CD4-positive, alpha-beta T cell treated with Interleukin-6 for 4 hours (primary cell): ENCODE measurements at regions not wholly inside any gene's neighbourhood (a gene's known extent, or its start where the extent isn't known, plus 50 kb on each side); places are given as distances from the start of the nearest gene placed in this dataset.

ENCODE experiments used
- DNase-seq: peaks from one replicate; pipeline ENCODE4 v3.0.0-alpha.2; 2020; ENCODE audit warnings: mixed read lengths

DNA sequence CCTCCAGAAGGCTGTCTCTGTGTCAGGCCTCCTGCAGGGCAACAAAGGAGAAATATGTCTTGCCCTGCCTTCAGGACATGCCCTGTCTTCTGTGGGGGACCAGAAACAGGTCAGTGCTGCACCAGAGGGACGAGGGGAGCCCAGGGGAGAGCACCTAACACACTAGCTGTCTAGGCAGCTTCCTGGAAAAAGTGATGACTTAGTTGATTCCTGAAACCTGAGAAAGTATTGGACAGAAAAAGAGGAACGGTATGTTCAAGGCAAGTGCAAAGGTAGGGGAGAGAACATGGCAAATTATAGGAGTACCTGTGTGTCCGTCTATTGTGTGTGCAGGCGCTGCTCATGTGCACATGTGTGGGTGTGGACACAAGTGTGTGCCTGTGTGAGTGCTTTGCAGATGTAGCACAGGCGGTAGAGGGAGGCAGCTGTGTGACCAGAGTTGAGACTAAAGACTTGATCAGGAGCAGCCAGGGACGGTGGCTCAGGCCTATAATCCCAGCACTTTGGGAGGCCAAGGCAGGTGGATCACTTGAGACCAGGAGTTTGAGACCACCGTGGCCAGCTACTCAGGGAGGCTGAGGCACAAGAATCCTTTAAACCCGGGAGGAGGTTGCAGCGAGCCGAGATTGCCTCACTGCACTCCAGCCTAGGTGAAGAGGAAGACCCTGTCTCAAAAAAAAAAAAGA is 119.5 kb downstream of the GYPC start:
- no peak for DNase-seq

DNA sequence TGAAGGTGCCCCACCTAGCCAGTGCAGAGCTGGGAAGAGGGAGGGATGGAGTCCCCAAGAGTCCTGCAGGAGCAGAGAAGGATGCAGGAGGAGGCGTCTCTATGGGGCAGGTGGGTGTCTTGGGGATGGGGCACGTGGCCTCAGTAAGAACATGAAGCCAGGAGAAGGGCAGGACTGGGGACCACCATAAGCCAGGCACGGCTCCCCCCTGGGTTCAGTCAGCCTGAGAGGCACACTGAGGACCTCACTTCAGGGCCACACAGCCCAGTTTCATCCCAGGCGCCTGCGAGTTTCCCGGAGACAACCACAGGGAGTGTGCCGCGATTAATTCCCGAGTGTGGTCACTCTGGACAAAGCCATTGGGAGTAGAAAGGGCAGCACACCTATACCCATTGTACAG is 120.3 kb downstream of the GYPC start:
- peak; percentile 6 for DNase-seq

DNA sequence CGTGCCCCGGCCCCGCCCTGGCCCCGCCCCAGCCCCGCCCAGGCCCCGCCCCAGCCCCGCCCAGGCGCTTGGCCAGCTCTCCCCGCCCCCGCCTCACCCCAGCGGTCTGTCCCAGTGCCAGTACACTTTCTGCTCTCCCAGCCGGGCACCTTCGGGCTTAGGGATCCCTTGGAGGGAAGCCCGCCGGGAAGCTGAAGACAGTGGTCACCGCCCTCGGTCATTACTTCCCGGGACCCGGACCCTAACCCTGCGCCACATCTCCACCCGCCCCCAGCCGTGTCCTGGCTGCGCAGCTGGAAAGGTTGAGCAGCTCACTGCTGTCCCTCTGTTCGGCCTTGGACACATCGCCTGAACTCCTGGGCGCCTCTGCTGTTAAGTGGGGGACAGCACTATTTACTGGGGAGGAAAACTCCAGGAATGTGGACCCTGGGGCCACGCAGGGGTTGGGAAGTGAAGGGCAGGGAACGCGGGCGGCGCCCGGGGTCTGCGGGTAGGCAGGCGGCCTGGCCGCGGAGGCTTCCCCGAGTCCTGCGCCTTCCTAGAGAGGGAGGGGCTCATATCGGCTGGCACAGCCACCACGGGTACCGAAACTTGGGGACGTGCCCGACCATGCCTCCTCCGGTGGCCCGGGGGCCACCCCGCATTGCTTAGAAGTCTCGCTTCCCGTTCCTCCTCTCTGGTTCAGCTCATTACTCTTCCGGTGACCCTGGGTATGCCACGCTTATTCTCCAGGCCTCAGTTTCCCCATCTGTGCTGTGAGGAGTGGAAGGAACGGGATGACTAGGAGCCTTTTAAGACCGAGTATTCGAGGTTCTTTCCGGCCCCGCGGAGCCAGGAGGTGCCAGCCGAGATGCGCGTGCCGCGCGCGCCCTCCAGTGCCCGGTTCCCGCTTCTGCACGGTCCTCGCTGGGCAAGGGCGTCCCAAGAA is 121.0 kb downstream of the GYPC start:
- DNase-seq: peak; percentile 86

DNA sequence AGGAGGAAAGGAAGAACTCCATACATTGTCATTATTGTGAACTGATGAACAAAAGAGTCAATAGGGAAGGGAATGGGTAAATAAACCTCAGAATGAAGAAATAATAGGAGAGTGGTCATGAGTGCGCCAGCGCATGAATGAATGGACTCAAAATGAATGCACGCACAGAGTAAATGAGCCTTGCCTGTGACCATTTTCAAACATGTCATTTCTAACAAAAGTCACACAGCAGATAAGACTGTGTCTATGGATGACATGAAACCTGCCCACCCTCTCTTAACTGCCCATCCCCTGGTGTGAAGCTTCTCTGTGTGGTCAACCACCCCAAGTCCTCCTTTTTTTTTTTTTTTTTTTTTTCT is 121.1 kb upstream of the TEX51 start:
- no peak for DNase-seq

DNA sequence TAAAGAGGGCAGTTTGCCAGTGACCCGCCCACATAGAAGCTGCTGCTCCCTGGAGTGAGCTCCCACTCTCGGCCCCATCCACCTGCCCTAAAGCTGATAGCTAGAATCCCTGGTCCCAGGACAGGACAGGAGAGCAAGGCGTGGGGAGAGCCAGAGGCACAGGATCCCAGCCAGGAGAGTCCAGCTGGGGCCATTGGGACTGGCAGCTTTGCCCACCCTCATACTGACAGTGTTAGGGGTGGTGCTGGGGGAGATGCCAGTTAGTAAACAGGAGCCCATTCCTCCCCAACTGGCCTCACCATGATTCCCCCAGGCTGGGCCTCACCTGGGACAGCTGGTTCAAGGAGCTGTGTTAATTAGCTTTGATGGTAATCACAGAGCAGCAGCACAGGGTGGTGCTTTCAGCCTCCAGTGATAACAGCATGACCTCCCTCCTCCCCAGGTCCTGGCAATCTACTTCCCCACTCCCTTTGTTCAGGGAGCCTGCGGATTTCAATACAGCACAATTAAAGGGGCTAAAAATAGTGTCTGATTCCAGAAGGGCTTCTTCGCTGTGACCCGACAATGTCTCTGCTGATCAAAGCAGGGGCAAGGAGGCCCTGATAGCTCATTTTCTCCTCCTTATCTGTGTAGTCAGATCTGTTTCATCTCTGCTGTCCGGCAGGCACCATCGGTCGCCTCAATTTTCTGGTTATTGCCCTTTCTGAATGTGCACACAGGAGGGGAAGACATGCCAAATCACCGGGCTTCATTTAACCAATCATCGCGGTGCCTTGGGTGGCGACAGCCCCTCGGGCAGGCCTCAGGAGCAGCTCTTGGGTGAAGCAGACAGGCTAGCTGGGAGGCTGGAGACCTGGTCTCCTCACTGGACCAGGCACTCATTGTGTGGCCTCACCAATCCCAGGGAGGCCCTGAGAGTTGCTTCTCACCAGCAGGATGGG is 119.9 kb upstream of the TEX51 start:
- no peak for DNase-seq

DNA sequence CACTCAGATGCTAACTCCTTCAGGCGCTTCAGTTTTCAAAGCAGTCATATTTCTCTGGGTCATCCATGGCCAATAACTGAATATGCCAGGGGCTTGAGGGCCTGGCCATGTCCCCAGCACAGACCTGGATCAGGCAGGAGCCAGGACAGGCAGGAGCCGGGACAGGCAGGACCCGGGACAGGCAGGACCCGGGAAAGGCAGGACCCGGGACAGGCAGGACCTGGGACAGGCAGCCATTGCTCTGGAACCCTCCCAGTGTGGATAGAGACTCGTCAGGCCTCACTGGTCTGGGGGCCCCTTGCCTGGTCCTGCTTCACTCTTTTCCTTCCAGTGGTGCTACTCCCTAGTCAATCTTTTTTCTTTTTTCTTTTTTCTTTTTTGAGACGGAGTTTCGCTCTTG is 117.5 kb upstream of the TEX51 start:
- no peak for DNase-seq

DNA sequence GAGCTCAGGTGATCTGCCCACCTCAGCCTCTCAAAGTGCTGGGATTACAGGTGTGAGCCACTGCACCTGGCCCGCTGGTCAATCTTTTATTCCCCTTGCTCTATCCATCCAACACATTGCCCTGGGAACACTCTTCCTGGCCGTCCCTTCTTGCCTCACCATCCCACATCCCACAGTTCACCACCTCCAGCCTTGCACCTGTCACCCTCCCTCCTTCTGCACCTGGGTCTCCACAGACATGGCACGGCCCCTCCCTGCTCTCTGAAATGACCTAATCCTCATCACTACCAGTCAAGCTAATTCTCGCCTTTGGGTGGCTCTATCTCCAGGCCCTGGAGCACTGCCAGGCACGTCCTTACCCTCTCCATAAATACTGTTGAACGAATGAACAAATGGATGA is 116.9 kb upstream of the TEX51 start:
- no peak for DNase-seq

DNA sequence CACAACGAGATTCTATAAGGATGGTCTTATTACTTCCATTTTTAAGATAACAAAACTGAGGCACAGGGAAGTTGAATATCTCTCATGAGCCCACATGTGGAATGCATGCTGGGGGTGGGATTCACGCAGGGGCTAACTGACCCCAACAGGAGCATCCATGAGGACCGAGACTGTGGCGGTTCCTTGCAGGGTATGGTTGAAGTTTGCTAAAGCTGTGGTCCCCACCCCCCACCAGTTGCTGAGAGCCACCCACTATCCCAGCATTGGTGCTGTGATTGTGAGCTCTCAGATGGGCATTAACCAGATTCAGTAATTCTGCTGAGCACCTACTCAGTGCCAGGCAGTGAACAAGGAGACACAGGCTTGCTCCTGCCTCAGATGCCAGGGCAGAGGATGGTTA is 116.0 kb upstream of the TEX51 start:
- DNase-seq: no peak

DNA sequence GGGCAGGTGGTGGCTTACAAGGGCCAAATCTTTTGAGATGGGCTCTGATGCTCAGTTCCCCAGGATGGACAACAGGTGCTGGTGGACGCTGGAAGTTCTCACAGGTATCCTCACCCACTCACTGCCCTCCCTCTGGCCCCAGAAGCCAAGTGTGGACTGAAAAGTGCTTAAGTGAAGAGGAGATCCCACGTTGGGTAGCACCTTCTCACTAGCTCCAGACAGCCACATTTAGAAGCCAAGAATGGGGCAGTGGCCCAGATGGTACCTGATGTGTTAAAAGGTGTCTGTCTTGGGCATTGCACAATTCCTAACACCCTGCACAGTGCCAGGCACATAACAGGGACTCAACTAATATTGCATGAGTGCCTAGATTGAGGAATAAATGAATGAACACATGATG is 115.3 kb upstream of the TEX51 start:
- no peak for DNase-seq

DNA sequence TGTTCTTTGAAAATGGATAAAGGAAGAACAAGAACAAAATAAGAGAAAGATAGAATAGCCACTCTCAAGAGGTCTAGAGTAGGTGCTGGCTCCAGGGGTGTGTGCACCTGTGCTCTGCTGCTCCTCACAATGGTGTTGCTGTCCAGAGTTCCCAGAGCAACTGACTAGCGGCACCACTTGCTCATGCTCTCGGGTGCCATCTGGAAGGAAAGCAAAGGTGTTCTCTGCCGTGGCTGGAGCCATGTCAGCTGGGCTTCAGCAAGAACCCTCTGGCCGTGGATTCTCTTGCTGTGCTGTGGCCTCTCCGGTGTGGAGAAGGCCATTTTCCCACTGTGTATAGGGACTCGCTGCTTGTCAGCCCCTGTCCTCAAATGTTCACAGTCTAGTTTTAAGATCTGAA is 114.6 kb upstream of the TEX51 start:
- no peak for DNase-seq

DNA sequence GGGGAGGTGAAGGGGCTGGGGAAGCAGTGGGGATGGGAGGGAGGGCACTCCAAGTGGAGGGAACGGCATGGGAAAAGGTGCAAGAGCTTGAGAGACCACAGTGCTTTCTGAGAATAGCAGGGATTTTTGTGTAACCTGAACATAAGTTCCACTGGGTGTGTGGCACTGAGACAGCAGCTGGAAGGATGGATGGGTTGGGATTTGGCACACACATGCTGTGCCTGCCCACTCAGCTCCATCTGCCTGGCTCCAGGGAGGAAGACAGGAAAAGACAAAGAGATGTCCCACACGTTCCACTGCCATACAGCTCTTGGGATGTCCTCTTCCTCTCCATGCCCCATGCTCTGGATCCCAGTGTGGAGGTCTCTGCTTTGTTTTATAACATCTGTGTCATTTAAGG is 114.1 kb upstream of the TEX51 start:
- no peak for DNase-seq

DNA sequence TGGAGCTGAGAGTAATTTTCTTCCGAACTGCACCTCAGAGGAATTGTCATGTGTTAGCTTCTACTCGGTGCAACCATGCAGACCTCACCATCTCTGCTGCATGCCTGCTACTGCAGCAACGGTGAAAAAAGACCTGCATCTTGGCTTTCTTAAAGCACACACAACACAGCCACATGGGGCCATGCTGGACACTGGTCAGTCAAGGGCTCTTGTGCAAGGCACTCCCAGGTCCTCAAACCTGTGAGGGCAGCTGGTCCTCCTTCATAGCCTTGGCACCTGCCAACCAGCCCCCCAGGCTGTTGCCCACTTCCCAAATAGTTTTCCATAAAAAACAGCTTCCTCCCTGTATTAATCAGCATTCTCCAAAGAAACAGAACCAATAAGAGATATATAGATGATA is 113.5 kb upstream of the TEX51 start:
- no peak for DNase-seq

DNA sequence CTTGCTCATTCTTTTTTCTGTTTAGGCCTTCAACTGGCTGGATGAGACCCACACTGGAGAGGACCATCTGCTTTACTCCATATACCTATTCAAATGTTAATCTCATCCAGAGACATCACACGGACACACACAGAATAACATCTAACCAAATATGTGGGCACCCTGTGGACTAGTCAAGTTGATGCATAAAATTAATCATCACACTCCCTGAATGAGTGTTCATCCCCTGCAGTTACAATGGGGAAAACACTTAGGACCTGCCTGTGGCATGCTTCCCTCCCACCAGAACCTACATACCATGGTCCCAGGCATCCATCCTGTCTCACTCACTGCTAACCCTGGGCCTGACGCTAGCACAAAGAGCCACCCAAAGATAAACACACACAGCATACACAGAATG is 112.8 kb upstream of the TEX51 start:
- no peak for DNase-seq

DNA sequence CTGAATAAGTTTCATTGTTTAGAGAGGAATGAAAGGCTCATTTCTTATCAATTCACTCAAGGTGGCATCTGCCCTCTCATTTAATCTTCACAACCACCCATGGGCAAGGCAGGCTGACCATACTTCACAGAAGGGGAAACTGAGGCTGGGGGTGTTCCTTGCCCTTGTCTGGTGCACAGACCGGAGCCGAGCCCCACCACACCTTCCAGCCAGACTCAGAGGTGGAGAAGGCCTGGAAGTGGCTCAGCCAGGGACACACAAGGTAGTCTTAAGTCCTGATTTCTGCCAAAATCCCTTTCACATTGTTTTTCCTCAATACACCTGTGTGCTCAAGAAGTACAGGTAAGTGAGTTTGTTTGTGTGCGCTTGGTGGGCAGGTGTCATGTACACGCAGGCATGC is 111.9 kb upstream of the TEX51 start:
- DNase-seq: no peak

DNA sequence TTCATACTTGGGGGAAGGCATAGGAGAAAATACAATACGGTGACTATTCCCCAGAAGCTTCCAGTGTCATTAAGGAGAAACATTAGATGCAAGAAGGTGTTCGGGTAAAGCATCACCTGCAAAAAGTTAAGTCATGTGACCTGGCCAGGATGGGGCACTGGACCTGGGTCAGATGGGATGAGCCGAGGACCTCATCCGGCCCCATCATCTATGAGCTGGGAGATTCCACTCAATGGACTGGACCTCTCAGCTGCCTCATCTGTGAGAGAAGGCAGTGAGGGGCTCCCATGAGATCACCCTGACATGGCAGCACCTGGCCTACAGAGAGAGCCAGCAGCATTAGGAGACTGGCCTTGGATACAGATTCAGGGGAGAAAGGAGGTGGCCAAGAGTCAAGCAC is 111.4 kb upstream of the TEX51 start:
- DNase-seq: no peak

DNA sequence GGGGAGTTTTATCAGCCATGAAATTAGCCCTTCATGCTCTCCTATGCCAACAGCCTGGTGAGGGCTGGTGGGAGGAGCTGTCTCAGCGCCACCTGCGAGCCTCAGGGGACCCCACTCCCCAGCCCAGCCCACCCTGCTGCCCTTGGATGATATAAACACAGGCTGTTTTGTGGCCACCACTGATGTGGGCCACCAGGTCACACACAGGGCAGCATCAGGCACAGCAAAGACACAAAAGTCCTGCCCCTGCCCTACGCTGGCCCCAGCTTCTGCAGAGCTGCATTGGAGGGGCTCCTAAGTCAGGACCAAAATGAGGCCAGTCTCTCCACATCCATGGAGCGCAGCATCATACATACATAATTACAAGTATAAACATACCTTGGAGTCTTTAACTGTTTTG is 110.6 kb upstream of the TEX51 start:
- no peak for DNase-seq

DNA sequence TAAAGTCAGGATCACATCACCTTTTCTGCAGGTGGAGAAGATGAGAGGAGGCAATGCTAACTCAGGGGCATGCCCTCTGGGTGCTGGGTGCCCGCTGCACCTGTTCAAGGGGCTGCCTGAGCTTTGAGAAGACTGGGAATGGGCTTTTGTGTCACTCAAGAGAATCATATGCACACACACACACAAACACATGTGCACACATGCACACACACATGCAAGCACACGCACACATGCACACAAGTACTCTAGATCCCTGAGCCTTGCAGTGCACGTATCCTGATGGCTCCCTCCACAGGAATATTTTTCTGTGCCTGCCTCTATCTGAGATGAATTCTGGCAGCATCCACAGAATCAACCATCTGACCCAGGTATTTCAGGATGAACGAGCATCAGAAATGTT is 110.0 kb upstream of the TEX51 start:
- DNase-seq: no peak

DNA sequence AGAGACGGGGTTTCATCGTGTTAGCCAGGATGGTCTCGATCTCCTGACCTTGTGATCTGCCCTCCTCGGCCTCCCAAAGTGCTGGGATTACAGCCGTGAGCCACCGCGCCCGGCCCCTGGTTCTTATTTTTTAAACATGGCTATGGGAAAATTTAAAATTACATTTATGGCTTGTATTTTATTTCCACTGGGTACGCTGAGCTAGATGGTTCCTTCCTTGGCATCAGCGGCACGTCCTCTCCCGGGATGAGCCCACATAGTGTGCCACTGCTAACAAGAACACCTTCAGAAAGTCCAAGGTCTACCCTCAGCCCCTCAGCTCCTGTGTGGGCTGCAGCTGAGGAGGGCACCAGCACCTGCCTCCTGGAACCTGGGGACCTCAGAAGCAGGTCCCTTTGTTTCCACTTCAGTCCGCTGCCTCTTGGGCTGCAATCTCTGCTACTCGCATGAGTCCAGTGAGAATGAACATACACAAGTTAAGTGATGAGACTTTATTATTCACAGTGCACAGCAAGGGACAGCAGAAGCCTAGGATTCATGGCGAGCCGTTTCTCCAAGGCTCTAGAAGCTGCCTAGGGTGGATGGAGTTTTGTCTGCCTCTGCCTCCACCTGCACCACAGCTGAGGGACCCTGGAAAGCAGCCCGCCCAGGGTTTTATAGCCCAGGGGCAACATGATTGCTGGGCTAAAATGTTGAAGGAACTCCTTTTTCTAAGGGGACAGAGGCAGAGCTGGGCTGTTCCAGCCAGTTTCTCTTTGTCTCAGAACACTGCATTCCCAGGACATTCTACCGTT is 107.5 kb upstream of the TEX51 start:
- DNase-seq: no peak

DNA sequence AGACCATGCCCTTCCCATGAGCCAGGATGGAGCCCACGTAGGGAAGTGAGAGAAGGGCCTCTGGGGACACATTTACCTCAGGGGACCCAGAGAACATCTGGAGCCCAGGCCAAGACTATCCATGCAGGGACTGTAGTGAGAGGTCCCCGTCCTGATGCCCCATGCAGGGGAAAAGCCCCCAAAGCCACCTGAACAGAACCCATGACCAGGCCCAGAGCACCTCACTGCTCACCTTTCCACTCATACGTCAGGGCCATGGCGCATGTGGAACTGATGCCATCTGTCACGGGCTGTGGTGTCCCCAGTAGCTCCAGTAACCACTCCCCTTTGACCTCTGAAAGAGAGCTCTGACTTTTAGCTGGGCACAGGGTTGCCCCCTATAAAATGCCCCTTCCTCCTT is 106.5 kb upstream of the TEX51 start:
- no peak for DNase-seq

DNA sequence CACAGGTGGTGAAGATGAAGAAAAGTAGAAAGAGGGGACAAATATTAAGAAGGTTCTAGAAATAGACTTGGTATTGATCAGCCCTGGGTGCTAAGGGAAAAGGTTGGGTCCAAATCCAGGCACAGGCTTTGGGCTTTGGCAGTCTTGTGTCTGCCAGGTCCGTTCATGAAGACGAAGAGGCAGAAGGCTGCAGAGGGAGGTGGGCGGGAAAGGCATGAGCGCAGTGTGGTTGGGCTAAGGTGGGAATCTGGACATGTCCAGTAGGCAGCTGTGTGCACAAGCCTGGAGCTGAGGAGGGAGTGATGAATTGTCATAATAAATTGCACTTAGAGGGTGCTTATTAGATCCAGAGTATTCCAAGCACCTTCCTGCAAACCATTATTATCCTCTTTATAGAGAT is 105.7 kb upstream of the TEX51 start:
- no peak for DNase-seq

DNA sequence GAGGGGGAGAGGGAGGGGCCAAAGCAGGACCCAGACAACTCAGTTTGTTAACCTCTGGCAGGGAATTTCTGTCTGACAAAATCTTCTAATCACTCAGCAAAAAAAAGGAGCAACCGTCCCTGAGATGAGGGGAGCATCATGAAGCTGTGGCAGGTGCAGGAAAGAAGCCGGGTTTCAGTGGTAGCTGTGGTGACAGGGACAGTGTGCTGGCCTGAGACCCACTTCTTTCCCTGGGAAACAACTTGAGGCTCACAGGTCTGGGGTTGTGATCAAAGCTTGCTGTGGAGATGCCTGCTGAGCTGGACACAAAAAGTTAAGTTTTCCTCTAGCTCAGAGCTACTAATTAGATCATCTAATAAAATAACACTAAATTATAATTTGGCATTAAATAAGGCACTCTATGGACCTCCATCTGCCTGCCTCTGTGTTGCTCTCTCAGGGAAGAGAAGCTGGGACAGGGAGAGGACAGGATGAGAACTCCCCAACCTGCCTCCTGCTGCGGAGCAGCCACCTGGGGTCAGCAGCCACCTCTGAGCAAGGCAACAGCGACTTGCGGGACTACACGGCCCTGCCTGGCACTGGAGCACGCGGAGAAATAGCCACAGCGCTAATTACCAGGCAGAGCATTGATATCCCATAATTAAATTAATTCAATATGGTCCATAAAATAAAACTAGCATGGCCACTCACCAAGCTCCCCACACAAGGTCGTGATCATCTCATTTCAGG is 104.6 kb upstream of the TEX51 start:
- no peak for DNase-seq

DNA sequence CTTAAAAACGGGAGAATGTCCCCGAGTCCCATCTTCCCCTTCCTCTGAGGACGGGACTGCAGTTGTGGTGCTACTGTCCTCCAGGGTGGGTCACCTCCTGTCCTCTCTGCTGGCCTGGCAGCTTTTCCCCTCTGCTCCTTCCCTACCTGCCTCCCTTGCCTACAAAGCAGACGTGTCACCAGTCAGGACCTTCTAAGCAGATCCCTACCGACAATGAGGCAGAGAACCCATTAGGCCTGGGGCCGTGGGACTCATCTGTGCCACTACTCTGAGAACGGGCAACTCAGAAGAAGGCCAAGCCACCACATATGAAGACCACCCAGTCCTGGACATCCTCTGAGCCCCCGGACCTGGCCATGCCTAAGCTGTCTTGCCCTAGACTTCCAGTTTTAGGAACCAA is 103.0 kb upstream of the TEX51 start:
- no peak for DNase-seq
